ENCODE measurements at regions not wholly inside any gene's neighbourhood (a gene's known extent, or its start where the extent isn't known, plus 50 kb on each side); places are given as distances from the start of the nearest gene placed in this dataset.
A peak's percentile ranks its signal among the peaks of the same experiment; 100 is the strongest.

DNA sequence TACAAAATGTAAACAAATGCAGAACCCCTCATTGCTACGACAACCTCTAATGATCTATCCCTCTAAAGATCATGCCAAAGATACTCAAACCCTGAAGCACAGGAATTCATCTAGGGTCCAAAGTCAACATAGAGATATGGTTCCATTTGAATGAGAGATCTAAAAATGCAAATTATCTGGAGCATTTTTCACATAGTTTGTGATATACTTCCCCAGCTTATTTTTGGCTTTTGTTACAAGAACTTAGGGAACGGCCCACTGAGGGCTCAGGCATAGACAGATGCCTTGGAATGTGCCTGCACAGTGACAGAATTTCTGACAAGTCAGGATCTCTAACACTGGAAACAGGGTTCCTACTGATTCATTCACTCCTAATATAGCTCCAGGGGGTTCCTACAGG lies 258.9 kb upstream of the THBS1 start:
- Histone ChIP-seq H3K9me3 (peaks cover 0 to 11% (median 0%) of the 10 kb centered on the region in 3 donors), H3K27me3 (no peaks in the 10 kb centered on the region), H3K4me1 (peaks cover 0 to 13% (median 3%) of the 10 kb centered on the region in 4 donors), H3K4me3 (no peak overlapping the region), H3K36me3 (no peaks in the 10 kb centered on the region), H3K27ac (no peak overlapping the region)
- TF ChIP-seq, protein P1, sequence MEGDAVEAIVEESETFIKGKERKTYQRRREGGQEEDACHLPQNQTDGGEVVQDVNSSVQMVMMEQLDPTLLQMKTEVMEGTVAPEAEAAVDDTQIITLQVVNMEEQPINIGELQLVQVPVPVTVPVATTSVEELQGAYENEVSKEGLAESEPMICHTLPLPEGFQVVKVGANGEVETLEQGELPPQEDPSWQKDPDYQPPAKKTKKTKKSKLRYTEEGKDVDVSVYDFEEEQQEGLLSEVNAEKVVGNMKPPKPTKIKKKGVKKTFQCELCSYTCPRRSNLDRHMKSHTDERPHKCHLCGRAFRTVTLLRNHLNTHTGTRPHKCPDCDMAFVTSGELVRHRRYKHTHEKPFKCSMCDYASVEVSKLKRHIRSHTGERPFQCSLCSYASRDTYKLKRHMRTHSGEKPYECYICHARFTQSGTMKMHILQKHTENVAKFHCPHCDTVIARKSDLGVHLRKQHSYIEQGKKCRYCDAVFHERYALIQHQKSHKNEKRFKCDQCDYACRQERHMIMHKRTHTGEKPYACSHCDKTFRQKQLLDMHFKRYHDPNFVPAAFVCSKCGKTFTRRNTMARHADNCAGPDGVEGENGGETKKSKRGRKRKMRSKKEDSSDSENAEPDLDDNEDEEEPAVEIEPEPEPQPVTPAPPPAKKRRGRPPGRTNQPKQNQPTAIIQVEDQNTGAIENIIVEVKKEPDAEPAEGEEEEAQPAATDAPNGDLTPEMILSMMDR (IDR thresholded peaks at IDR 0.05) = no peak
- no peak for DNase-seq
- intact Hi-C loops (cut with DNase I; ENCODE audit: low total_unique reads) = no loop called here

DNA sequence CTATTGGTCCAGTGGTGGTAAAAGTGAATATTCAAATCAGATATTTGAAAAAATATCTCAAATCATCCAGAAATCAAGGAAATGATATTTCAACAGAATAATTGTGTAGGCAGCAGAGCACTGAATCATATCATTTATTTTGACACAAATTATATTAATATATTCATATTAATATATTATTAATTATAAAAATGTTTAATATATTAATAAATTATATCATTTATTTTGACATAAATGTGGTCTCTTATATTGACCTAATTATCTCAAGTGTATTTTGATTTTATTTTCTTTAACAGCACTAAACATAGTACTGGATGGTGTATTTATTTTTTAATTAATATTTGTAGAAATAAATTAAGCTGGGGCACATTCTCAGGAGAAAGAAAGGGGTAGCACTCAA lies 257.7 kb upstream of the THBS1 start:
- intact Hi-C loops (cut with DNase I; ENCODE audit: low total_unique reads) = no loop called here
- Histone ChIP-seq H3K4me1 (peaks cover 0 to under 1% (median 0%) of the 10 kb centered on the region in 4 donors), H3K9me3 (peaks cover 0 to 11% (median 0%) of the 10 kb centered on the region in 3 donors), H3K27ac (no peak overlapping the region), H3K27me3 (no peaks in the 10 kb centered on the region), H3K4me3 (no peak overlapping the region), H3K36me3 (no peaks in the 10 kb centered on the region)
- no peak for DNase-seq
- TF ChIP-seq, protein P1 (IDR thresholded peaks at IDR 0.05) = no peak

DNA sequence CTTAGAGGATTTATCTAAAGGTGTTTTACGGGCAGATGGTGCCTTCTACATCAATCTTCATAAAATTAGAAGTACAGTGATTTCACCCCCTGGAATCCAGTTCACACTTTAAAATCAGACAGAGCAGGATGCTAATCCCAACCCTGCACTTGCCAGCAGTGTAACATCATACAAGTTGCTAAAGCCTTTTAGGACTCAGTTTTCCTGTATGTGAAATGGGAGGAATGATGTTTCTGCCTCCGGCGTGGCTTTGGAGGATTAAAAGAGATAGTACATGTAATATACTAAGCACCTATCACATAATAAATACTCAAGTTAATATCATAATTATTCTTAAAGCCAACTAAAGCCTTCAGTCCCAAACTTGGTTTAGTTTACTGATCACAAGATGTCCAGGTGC lies 257.2 kb upstream of the THBS1 start:
- TF ChIP-seq, protein P1 (IDR thresholded peaks at IDR 0.05) = no peak
- intact Hi-C loops (cut with DNase I; ENCODE audit: low total_unique reads) = no loop called here
- no peaks in the 10 kb centered on the region for H3K36me3 ChIP-seq
- no peak overlapping the region for H3K4me3 ChIP-seq
- DNase-seq = no peak
- no peaks in the 10 kb centered on the region for H3K27me3 ChIP-seq
- peaks cover 0 to 11% (median 0%) of the 10 kb centered on the region in 3 donors for H3K9me3 ChIP-seq
- H3K4me1 ChIP-seq = no peaks in the 10 kb centered on the region
- H3K27ac ChIP-seq = no peak overlapping the region

DNA sequence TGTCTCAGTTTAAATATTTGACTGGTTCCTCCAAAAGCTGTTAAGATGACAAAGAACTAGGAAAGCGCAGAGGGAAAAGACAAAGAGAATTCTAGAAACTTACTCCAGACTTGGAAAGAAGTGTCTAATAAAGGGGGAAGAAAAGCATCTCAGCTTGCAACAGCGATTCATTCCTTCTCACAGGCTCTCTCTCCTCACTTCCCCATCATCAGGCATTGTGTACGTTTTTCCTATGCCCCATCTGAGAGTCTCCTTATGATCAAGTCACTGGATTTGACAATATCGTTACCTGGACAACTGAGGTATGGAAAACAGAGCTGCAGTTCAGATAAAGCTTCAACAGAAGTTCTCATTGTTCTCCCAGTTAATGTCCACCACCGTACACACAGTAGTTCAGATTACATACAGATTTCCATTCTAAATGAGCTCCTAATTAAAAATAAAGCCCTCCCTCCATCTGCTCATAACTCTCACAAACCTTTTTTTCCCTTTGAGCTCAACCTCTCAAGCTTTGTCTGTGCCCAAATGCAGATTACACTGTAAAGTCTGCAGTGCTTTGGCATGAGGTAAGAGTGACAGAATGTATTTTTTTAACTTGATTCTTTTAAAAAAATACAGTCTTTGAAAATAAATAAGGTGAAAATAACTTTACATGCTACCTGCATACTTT lies 254.4 kb upstream of the THBS1 start:
- Histone ChIP-seq H3K27me3 (no peaks in the 10 kb centered on the region), H3K4me1 (peaks cover 0 to 2% (median 0%) of the 10 kb centered on the region in 4 donors), H3K36me3 (no peaks in the 10 kb centered on the region), H3K4me3 (no peak overlapping the region), H3K9me3 (no peaks in the 10 kb centered on the region), H3K27ac (no peak overlapping the region)
- intact Hi-C loops (cut with DNase I; ENCODE audit: low total_unique reads) = no loop called here
- DNase-seq = no peak
- TF ChIP-seq, protein P1 (IDR thresholded peaks at IDR 0.05) = no peak

DNA sequence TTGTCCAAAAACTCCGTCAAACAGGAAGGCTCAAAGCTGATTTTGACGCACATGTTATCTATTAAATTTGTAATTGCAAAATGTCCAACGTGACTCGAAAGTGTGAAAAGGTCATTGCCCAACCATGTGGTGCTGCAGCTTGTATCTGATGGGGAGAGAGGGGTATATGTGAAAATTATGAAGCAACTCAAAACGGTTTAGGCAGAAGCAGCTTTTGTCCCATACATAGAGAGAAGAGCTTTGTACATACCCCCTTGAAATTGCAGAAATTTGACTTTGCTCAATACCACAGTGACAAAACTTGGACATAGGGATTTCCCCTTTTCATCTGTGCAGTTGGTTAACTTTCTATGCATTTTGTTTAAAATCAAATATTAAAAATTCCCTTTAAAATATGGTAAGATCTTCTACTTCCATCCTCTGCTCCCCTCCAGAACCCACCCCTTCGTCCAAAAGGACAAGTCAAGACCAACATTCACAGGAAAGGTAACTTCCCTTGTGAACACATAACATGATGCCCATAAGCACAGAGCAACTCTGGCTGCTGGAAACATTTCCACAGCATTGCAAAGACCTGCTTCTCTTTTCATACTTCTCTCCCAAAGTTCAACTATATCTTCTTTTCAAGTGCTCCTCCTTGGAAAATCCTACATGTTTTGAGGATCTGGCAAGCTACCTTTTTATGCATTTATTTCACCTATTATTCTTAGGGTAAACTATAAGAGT lies 253.7 kb upstream of the THBS1 start:
- Histone ChIP-seq H3K9me3 (no peaks in the 10 kb centered on the region), H3K36me3 (no peaks in the 10 kb centered on the region), H3K27me3 (no peaks in the 10 kb centered on the region), H3K4me3 (no peak overlapping the region), H3K27ac (no peak overlapping the region), H3K4me1 (peaks cover 0 to 9% (median 0%) of the 10 kb centered on the region in 4 donors)
- intact Hi-C loops (cut with DNase I; ENCODE audit: low total_unique reads) = no loop called here
- TF ChIP-seq, protein P1 (IDR thresholded peaks at IDR 0.05) = no peak
- DNase-seq = peak in 1 of 2 donors; percentile 22
